Fibroblast of pulmonary artery (primary cell): ENCODE measurements at regions not wholly inside any gene's neighbourhood (a gene's known extent, or its start where the extent isn't known, plus 50 kb on each side); places are given as distances from the start of the nearest gene placed in this dataset.

Source experiments
- DNase-seq: peaks from one replicate; pipeline ENCODE4 v3.0.0-alpha.2; 2010; ENCODE audit warnings: low read depth
- H3K4me3 ChIP-seq: replicated peaks from 2 replicates; pipeline ENCODE4 v1.5.1; 2011; ENCODE audit warnings: low read depth, mild to moderate bottlenecking, control low read depth, low read length, moderate library complexity
- TF ChIP-seq, protein P1 (sequence below): IDR thresholded peaks from 2 replicates; pipeline ENCODE4 v1.5.1; 2011; ENCODE audit warnings: mild to moderate bottlenecking, control low read depth, low read length, inconsistent platforms; ENCODE audit errors: missing control alignments

DNA sequence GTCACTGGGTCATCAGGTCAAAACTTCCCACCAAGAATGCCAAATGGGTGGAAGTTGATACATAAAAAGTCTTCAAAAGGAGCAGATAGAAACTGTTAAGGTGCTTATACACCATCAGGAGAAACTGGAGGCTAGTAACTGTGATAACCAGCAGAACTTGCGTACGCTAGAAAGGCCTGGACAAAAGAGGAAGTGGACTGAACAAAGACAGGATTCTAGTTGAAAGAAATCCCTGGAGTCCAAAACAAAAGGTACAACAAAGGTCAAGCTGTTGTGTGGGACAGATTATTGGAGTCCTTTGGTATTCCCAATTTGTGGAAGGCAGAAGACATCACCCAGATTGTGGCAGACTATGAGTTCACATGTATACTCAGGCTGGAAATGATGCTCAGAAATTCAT lies 215.8 kb upstream of the PBX1 start:
- no peak overlapping the region for H3K4me3 ChIP-seq
- TF ChIP-seq, protein P1, sequence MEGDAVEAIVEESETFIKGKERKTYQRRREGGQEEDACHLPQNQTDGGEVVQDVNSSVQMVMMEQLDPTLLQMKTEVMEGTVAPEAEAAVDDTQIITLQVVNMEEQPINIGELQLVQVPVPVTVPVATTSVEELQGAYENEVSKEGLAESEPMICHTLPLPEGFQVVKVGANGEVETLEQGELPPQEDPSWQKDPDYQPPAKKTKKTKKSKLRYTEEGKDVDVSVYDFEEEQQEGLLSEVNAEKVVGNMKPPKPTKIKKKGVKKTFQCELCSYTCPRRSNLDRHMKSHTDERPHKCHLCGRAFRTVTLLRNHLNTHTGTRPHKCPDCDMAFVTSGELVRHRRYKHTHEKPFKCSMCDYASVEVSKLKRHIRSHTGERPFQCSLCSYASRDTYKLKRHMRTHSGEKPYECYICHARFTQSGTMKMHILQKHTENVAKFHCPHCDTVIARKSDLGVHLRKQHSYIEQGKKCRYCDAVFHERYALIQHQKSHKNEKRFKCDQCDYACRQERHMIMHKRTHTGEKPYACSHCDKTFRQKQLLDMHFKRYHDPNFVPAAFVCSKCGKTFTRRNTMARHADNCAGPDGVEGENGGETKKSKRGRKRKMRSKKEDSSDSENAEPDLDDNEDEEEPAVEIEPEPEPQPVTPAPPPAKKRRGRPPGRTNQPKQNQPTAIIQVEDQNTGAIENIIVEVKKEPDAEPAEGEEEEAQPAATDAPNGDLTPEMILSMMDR = no peak
- no peak for DNase-seq

DNA sequence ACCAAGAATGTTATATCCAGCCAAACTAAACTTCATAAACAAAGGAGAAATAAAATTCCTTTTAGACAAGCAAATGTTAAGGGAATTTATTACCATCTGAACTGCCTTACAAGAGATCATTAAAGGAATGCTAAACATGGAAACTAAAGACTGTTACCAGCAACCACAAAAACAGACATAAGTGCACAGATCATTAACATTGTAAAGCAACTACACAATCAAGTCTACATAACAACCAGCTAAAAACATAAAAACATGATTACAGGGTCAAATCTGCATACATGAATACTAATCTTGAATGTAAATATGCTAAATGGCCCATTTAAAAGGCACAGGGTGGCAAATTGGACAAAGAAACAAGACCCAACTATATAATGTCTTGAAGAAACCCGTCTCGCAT lies 211.0 kb upstream of the PBX1 start:
- no peak overlapping the region for H3K4me3 ChIP-seq
- DNase-seq = no peak
- TF ChIP-seq, protein P1 = no peak

DNA sequence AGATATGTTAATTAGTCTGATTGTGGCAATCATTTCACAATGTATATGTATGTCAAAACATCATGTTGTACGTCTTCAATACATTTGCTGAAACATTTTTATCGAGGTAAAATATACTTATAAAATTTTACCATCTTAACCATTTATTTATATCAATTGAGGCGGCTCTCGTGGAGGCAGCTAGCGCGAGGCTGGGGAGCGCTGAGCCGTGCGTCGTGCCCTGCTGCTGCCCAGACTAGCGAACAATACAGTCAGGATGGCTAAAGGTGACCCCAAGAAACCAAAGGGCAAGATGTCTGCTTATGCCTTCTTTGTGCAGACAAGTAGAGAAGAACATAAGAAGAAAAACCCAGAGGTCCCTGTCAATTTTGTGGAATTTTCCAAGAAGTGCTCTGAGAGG lies 202.5 kb upstream of the PBX1 start:
- TF ChIP-seq, protein P1 = no peak
- no peak for DNase-seq

DNA sequence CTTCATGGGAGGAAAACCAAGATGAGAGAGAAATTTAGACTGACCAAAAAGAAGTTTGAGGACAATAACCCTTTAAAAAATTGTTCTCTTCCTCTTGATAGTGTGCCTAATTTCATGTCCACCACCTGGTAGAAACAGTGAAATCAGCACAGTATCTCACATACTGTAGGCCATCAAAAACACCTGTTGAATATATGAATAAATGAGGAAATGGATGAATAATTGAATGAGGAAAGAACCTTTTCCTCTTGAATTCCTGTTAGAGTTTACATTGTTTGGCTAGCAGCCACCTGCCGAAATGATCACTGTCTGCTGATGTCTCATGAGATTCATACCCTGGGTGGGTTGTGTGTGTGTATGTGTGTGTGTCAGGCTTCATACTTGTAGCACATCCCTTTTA lies 198.7 kb upstream of the PBX1 start:
- DNase-seq = no peak
- TF ChIP-seq, protein P1 = no peak
- no peak overlapping the region for H3K4me3 ChIP-seq

More for the DNA sequence above, 202.5 kb upstream of the PBX1 start:
- no peak overlapping the region for H3K4me3 ChIP-seq

DNA sequence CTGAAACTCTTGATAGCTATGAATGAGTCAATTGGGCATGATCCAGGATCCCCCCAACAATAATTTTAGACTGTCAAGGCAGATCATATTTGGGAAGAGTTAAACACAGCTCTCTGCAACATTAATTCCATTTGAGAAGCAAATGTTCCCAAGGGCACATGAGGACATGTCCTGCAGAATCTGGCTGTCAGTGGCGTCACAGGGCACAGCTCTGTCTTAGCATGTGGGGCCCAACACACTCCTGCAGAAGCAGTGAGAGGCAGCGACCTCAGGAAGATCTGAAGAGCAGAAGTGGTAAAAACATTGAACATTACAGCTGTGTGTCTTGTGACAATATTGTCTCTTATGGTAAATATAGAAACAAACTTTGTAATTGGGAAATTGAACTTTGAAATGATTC lies 197.1 kb upstream of the PBX1 start:
- TF ChIP-seq, protein P1 = no peak
- DNase-seq = no peak
- no peak overlapping the region for H3K4me3 ChIP-seq

DNA sequence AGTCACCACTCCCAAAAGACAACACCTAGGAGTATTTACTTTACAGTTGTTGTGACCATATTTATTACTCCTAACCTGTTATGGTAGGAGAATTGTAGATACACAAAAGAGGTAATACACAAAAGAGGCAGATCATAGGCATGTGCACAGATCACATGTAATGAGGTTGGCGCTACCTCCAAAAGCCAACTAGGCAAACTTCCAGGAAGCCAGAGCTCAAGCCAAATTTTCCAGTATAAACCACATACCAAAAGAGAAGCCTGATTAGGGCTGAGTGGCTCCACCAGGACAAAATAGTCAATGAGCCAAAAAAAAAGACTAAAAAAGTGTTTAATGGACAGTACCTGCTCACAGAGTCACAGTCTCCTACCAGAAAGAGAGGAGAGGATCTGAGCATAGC lies 195.0 kb upstream of the PBX1 start:
- no peak overlapping the region for H3K4me3 ChIP-seq
- TF ChIP-seq, protein P1 = no peak
- DNase-seq = no peak

DNA sequence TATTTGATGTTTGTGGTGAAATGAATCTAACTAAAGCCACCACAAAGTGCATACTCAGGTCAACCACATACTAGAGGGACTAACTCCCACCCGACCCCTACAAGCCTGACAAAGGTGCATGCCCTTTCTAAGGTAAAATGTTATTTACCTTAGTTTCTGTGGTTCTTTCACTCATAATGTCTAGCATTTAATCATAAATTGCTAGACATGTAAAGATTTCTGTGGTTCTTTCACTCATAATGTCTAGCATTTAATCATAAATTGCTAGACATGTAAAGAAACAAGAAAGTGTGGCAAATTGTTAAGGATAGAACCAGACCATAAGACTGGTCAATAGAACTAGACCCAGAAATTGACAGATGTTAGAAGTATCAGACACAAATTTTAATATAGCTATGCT lies 193.0 kb upstream of the PBX1 start:
- DNase-seq = no peak
- TF ChIP-seq, protein P1 = no peak
- H3K4me3 ChIP-seq = no peak overlapping the region
